ENCODE measurements at regions not wholly inside any gene's neighbourhood (a gene's known extent, or its start where the extent isn't known, plus 50 kb on each side); places are given as distances from the start of the nearest gene placed in this dataset.

DNA sequence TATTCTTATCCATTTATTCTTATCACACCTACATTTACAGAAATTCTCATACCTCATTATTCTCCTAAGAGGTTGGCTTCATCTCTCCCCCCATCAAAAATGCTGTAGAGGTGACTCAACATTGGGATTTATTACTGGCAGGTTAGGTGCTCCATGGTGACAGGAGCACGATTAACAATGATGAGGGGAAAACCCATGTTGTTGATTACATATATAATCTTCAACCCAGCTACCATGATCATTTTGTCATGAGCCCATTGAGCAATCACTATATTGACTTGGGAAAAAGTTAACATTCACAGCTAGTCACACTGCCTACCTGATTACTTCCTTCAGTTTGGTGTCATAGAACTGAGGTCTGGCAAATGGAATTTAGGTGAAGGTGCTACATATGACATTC lies 712.1 kb upstream of the CHRM3 start:
- TF ChIP-seq, protein P1, sequence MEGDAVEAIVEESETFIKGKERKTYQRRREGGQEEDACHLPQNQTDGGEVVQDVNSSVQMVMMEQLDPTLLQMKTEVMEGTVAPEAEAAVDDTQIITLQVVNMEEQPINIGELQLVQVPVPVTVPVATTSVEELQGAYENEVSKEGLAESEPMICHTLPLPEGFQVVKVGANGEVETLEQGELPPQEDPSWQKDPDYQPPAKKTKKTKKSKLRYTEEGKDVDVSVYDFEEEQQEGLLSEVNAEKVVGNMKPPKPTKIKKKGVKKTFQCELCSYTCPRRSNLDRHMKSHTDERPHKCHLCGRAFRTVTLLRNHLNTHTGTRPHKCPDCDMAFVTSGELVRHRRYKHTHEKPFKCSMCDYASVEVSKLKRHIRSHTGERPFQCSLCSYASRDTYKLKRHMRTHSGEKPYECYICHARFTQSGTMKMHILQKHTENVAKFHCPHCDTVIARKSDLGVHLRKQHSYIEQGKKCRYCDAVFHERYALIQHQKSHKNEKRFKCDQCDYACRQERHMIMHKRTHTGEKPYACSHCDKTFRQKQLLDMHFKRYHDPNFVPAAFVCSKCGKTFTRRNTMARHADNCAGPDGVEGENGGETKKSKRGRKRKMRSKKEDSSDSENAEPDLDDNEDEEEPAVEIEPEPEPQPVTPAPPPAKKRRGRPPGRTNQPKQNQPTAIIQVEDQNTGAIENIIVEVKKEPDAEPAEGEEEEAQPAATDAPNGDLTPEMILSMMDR (IDR thresholded peaks at IDR 0.05): no peak
- TF ChIP-seq POLR2AphosphoS5 (IDR thresholded peaks at IDR 0.05) (no peak), POLR2A (IDR thresholded peaks at IDR 0.05) (no peak)

All from upper lobe of left lung (tissue), 4 donors.